GM20000 (cell line): ENCODE measurements at regions not wholly inside any gene's neighbourhood (a gene's known extent, or its start where the extent isn't known, plus 50 kb on each side); places are given as distances from the start of the nearest gene placed in this dataset.

Experiments
- DNase-seq: peaks from one replicate; pipeline ENCODE4 v3.0.0; 2012; ENCODE audit warnings: low spot score
- TF ChIP-seq, protein P1 (sequence below): IDR thresholded peaks from 2 replicates; pipeline ENCODE4 v1.5.1; 2012; ENCODE audit warnings: mild to moderate bottlenecking, control low read depth; ENCODE audit errors: extremely low read depth, missing control alignments

DNA sequence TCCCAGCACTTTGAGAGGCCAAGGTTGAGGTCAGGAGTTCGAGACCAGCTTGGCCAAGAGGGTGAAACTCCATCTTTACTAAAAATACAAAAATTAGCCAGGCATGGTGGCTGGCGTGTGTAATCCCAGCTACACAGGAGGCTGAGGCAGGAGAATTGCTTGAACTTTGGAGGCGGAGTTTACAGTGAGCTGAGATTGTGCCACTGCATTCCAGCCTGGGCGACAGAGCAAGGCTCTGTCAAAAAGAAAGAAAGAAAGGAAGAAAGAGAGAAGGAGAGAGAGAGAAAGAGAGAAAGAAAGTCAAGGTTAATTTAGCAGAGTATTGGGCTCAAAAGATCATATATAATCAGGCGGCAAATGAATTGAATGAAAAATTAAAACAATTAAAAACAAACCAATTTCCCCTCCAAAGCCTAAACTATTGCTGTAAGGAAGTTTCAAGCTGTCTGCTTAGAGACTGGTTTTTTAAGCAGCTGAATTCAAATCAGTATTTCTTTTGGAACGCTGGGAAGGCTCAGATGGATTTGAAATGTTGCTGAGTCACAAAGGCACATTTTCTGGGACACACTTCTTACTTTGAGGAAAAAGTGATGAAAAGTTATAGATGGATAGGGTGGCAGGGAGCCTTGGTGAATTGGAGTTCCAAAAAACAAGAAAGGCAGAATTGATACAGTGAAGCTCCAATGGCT lies 81.3 kb upstream of the BHLHE40 start:
- DNase-seq: no peak
- TF ChIP-seq, protein P1, sequence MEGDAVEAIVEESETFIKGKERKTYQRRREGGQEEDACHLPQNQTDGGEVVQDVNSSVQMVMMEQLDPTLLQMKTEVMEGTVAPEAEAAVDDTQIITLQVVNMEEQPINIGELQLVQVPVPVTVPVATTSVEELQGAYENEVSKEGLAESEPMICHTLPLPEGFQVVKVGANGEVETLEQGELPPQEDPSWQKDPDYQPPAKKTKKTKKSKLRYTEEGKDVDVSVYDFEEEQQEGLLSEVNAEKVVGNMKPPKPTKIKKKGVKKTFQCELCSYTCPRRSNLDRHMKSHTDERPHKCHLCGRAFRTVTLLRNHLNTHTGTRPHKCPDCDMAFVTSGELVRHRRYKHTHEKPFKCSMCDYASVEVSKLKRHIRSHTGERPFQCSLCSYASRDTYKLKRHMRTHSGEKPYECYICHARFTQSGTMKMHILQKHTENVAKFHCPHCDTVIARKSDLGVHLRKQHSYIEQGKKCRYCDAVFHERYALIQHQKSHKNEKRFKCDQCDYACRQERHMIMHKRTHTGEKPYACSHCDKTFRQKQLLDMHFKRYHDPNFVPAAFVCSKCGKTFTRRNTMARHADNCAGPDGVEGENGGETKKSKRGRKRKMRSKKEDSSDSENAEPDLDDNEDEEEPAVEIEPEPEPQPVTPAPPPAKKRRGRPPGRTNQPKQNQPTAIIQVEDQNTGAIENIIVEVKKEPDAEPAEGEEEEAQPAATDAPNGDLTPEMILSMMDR: no peak

DNA sequence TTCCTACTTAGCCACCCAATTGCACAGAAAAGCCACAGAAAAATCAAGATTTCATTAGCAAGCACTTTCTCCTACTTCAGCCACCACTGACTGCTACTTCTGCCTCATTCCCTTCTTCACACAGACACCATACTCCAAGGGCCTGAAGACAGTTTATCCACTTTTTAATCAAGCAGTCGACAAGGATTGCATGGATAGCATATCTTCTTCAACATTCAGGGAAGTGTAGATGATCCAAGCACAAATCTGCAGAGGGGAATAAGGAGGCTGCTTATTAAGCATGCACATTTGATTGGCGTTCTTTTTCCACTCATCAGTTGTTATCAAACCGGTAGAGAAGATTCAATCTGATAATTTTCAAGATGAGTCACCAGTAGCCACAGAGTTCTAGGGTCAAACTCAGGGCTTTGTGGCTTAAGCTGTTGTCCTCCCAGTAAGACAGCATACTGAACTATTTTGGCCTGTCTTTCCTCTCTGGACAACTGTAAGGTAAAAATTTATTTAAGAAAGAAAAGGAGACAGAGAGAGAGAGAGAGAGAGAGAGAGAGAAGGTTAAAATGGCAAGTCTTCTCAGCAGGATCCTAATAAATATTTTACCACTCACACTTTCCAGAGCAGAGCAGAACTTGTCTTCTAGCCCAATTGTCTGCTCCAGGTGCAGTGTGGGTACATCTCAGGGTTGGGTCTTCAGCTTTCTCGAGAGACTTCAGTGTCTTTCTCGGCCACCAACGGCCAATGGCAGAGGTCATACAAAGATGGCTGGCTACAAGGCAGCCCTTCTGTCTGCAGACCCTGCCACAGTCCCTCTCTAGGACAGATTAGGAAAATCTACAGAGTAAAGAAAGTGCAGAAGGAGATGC lies 80.6 kb upstream of the BHLHE40 start:
- peak; percentile 70 for DNase-seq
- TF ChIP-seq, protein P1: no peak

DNA sequence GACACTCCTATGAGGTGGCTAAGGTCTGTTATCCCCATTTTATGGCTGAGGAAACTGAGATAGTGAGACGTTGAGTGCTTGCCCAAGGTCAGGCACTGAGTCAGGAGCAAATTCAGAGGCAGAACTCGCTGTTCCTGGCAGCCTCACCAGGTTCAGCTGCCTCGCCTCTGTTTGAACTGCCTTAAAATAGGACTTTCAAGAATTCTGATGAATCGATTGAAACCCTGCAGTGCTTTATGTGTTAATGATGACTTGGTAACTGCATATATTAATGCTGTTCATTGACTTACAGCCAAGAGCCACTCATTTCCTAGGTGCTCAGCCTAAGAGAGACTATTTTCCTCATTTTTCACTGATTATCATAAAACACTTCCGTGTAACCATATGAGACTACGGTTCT lies 79.5 kb upstream of the BHLHE40 start:
- no peak for DNase-seq
- TF ChIP-seq, protein P1: no peak

DNA sequence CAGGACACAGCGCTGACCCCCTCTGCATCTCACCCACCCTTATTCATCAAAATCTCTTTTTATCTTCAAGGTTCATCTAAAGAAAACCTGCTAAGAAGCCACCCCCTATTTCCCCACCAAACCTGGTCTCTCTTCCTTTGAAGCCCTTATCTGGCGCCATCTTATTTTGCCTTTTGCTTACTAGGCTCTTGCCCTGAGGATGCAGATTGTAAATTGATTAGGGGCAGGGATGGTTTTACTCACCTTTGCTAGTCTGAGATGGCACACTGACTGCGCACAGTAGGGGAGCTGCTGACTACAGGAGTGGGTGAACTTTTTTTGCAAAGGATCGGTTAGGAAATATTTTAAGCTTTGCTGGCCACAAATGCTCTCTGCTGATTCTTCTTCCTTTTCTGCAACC lies 78.9 kb upstream of the BHLHE40 start:
- no peak for DNase-seq
- TF ChIP-seq, protein P1: no peak

DNA sequence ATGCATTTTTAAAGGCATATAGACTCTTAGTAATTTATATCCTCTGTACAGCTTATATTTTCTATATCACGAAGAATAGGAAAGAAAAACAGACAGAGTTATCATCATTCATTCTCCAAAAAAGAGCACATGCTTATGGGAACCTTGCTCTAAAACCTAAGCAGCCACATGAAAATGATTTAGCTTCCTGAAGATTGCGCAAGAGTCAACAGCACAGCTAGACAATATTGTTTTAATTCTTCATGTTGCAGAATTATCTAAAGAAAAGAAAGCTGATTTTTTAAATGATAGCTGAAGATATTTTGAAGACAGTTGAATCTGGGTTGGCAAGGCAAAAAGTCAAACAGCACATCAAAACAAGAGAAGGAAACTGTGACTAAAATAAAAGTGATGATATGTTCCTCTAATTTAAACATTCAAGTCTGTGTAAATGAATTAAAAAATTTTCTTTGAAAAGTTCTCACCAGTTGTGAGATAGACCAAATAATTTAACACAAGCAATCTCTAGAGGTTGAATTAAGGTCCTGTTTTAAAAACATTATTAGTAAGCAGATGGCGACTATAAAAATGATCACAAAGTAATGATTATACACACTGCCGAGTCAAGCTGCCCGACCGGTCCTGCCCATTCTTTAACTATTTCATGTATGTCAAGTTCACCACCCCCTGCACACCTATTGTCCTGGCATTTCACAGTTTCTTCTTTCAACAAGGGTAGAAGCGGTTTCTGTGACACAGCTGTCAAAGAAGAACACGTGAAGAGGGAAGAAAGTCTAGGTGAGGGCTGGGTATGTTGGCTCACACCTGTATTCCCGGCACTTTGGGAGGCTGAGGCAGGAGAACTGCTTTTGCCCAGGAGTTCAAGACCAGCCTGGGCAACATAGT lies 74.2 kb upstream of the BHLHE40 start:
- no peak for DNase-seq
- TF ChIP-seq, protein P1: no peak

DNA sequence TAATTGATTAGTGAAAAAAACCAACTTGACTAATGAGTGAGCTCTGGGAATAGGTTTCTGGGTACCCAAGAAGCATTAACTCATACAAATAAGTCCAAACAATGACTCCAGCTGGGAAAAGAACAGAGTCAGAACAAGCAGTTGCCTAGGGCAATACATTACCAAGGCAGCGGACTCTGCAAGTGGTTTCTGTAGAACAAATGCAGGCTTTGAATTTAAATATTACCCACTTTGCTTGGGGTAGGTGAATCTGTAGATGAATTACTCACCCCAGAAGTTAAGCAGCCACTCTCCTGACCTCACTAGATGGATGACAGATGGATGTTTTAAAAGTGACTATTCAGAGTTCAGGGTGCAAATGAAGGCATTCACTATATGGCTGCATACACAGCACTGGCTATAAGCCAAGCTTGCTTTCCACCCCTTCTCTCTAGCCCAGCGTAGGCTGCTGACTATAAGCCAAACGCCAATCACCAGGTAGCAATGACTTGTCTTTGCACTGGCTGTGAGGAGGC lies 73.1 kb upstream of the BHLHE40 start:
- TF ChIP-seq, protein P1: no peak
- DNase-seq: no peak
